GM21367 (cell line): ENCODE measurements at regions not wholly inside any gene's neighbourhood (a gene's known extent, or its start where the extent isn't known, plus 50 kb on each side); places are given as distances from the start of the nearest gene placed in this dataset.
A peak's percentile ranks its signal among the peaks of the same experiment; 100 is the strongest.
"Not testable (repeated sequence)": the region's sequence is repeated elsewhere in the genome, so short reads cannot be mapped to it uniquely, and the experiment has no call there.

ENCODE experiments used
- ATAC-seq: cut with Tn5 transposase; IDR thresholded peaks from one replicate; pipeline ENCODE4 v1.9.1; 2021; ENCODE audit not compliant: unreplicated experiment

DNA sequence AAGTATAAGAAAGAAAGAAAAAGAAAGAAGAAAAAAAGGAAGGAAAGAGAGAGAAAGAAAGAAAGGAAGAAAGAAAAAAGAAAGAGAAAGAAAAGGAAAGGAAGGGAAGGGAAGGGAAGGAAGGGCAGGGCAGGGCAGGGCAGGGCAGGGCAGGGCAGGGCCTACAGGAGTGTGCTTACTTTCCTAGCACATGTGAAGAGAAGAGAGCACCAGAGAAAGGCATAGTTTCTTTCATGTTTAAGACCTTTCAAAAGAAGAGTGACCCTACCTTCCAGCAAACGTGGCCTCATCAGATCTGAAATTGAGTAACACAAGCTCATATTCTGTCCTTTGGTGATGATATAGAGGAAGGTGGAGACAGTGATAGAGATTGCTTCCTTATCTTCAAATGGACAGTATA lies 899.3 kb upstream of the RAG2 start:
- no peak for ATAC-seq

DNA sequence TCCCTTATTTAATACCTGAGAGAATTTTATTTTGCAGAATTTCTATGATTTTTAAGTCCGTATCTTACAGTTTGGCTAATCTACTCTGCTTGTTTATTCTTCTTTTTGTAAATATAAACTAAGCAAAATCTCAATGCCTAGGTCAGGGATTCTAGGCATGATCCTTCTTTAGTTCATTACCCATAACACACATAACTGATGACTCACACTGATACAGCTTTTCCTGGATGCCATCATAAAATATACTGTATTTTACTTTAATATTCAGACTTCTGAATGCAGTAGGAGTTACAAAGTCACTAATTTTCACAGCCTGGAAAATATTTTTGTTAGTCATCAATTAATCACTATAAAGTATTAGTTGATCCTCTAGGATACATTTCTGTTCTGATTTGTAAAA lies 898.2 kb upstream of the RAG2 start:
- ATAC-seq = no peak

- no peak for ATAC-seq
Observed at GRCh38 chr11:37484298-37484697, 886.3 kb upstream of the RAG2 start.

DNA sequence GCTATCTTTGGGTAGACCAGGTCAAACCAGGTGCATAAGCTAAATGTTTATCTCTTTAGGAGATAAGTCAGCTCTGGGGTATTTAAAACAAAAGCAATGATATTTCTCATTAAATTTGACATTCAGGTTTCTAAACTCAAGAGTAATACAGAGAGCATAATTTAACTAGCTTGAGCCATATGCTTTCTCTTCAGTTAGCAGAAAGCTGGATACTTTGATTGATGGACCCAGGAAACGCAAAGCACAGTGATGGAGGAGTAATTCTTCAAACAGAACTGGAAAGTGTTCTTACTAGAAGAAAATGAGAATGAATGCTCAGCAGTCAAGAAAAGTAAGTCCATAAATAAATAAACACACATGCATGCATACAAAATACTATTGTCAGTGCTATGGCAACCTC lies 885.7 kb upstream of the RAG2 start:
- ATAC-seq = no peak

DNA sequence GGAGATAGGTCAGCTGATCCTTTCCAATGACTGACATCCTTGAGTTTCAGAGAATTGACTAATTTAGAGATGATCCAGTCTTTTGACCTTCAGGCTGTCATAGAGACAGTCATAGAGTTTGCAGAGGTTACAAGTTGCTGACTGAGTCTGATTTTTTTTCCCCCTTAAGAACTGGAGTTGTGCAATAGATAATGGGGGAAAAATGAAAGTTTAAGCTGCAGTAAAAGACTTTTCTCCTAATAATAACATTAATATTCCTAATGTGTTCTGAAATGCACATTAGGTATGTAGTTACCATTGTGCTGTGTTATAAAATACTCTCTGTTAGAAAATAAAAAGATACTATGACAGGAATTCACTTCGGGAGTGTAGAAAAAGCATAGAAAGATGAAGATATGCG lies 876.9 kb upstream of the RAG2 start:
- ATAC-seq = no peak

- ATAC-seq = no peak
Observed at GRCh38 chr11:37468344-37468743, 870.3 kb upstream of the RAG2 start.

GRCh38 chr11:37465221-37465620 lies 867.2 kb upstream of the RAG2 start:
- no peak for ATAC-seq

DNA sequence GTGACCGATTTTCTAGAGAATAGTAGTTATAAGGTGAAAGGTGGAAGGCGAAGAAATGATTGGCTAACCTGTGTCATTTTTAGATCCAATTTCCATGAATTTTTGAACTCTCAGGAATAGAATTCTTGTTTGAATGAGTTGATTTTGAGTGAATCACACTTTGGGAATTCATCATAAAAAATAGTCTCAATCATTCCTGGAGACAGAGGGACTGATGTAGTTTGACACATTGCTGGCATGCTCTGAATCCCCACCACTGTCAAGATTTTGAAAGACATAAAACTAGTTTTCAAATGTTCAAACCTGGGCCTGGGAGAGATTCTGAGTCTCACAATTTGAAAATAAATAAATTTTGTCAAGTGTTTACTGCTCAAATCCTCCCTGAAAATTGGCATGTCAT lies 861.4 kb upstream of the RAG2 start:
- no peak for ATAC-seq

DNA sequence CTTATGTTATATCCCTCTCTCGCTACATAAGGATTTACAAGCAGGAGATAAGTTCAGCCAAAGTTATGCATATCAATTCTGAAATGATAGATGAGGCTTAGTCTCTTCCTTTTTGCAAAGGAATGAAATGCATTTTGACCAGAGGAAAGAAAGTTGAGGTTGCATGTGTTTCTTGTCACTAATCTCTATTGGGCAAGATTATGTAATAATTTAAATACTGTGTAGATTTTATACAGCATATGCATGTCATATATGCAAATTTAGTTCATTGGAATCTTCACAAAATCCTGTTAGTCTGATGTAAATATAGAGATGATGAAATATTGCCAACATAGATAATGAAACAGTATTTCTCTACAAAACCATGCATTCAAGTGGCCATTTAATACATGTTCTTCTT lies 858.7 kb upstream of the RAG2 start:
- no peak for ATAC-seq

GRCh38 chr11:37451903-37452302 lies 853.9 kb upstream of the RAG2 start:
- ATAC-seq = no peak

DNA sequence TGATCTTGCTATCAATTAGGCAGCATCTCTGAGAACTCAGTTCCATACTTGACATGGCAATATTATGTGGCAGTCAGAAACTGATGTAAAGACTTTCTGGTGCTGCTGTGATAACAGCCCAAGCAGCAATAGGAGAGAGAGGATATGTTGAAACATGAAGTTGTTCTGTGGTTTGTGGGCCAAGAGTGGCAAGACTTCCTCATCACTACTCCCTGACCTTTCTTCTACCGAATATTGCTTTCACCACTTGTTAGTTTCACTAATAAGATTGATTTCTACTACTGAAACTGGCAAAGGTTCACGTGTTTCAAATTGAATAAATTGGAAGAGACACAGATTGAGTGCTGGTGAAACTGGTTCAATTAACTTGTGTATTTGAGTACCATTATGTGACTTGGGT lies 852.6 kb upstream of the RAG2 start:
- peak; percentile 65 for ATAC-seq

DNA sequence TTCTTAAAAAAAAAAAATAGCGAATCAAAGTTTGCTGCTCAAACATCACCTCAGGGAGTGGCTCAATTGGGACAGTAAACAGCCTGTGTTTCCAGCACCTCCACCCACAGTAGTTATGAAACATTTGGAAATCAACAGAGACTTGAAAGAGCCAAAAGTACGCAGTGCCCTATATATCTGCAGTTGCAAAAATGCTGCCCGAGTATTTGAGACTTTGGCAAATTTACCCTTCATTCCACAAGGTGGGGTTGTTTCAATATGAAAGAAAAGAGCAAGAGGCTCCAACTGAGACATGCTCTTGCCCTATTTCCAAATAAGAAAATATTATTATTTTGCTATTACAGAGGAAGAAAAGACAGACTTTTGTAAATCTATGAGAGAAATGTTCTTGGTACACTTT lies 851.1 kb upstream of the RAG2 start:
- ATAC-seq = no peak

DNA sequence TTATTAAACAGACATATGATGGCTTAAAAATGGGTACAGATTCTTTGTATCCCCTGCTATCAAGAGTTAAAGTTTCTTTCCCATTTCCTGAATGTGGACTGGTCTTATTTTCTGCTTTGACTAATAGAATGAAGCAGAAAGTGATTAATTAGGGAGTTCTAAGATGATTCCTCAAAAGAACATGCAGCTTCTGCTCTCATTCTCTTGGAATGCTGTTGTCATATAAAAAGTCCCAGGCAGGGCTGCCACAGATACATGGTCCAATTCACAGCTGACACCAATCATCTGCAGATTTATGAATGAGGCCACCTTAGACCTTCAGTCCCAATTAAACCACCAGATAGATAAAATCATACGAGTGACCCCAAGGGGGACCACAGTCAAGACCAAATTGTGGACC lies 844.5 kb upstream of the RAG2 start:
- ATAC-seq = no peak

DNA sequence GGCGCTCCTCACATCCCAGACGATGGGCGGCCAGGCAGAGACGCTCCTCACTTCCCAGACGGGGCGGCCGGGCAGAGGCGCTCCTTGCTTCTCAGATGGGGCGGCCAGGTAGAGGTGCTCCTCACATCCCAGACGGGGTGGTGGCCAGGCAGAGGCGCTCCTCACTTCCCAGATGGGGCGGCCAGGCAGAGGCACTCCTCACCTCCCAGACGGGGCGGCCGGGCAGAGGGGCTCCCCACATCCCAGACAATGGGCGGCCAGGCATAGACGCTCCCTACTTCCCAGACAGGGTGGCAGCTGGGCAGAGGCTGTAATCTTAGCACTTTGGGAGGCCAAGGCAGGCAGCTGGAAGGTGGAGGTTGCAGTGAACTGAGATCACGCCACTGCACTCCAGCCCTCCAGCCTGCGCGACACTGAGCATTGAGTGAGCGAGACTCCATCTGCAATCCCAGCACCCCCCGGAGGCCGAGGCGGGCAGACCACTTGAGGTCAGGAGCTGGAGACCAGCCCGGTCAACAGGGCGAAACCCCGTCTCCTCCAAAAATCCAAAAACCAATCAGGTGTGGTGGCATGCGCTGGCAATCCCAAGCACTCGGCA lies 833.7 kb upstream of the RAG2 start:
- not testable (repeated sequence) for ATAC-seq

DNA sequence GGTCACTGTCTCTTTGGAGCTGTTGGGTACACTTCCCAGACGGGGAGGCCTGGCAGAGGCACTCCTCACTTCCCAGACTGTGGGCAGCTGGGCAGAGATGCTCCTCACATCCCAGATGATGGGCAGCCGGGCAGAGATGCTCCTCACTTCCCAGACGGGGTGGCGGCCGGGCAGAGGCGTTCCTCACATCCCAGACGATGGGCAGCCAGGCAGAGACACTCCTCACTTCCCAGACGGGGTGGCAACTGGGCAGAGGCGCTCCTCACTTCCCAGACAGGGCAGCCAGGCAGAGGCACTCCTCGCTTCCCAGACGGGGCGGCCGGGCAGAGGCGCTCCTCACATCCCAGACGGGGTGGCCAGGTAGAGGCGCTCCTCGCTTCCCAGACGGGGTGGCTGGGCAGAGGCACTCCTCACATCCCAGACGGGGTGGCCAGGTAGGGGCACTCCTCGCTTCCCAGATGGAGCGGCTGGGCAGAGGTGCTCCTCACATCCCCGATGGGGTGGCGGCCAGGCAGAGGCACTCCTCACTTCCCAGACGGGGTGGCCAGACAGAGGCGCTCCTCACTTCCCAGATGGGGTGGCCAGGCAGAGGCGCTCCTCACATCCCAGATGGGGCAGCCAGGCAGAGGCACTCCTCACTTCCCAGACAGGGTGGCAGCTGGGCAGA lies 833.1 kb upstream of the RAG2 start:
- ATAC-seq = not testable (repeated sequence)

- no peak for ATAC-seq
Observed at GRCh38 chr11:37422511-37422910, 824.5 kb upstream of the RAG2 start.

DNA sequence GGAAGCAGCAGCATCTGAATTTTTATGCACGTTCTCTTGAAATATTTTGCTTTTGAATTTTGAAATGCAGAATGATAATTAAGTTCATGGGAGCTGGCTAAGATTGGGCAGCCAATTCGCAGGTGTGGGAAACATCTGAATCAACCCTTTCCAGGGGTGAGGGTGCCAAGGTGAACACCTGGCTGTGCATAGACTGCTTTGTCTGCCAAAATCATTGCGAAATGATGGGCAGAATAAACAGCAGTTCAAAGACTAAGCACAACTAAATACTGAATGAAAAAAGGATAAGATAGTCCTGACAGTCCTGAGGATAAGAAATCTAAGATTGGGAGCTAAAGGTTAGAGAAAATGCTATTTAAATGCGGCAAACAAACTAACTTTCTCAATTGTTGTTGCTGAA lies 813.3 kb upstream of the RAG2 start:
- no peak for ATAC-seq

DNA sequence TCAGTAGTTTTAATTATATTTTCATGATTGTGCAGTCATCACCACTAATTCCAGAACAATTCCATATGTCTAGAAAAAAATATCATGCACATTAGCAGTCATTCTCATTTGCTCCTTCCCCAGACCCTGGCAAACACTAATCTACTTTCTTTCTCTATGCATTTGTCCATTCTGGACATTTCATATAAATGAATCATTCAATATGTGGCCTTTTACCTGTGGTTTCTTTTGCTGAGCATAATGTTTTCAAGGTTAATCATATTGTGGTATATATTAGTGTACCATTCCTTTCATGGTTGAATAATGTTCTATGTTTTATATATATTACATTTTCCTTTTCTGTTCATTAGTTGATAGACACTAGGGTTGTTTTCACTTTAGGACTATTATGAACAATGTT lies 811.1 kb upstream of the RAG2 start:
- no peak for ATAC-seq

DNA sequence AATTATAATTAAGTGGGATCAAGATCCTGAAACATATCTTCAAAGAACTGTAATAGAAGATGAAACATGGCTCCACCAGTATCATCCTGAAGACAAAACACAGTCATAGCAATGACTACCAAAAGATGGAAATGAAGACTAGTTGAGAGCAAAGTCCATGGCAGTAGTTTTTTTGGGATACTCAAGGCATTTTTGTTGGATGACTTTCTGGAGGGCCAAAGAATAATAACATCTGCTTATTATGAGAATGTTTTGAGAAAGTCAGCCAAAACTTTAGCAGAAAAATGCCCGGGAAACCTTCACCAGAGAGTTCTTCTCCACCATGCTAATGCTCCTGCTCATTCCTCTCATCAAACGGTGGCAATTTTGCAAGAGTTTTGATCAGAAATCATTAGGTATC lies 809.4 kb upstream of the RAG2 start:
- ATAC-seq = no peak

GRCh38 chr11:37406651-37407050 lies 808.6 kb upstream of the RAG2 start:
- no peak for ATAC-seq

GRCh38 chr11:37404231-37404630 lies 806.2 kb upstream of the RAG2 start:
- ATAC-seq = no peak

- no peak for ATAC-seq
Observed at GRCh38 chr11:37402663-37403062, 804.6 kb upstream of the RAG2 start.

DNA sequence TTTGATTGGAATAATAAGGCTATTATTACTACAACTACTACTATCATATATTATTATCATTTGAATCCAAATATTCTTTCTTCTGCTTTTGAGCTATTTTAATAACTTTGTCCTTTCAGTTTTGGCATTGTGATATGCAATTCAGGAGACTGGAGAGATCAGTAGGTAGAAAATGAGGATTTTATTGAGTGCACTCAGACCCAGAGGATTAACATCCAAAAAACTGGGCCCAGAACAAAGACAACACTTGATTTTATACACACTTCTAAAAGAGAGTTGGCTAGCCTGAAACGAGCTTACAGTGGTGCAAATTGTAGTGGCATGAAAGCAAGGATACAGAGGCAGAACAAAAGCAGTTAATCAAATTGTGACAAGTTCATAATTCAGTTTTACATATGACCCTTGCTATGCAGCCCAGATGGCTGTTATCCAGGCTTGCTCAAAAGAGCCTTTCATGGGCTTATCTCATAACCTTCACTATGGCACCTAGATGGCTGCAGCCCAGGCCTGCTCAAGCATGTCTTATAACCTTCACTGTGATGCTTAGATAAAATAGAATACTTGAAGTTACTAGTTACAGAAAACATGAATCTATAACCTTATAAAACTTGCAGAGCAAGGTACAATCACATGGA lies 796.3 kb upstream of the RAG2 start:
- ATAC-seq = no peak
